ENCODE measurements at regions not wholly inside any gene's neighbourhood (a gene's known extent, or its start where the extent isn't known, plus 50 kb on each side); places are given as distances from the start of the nearest gene placed in this dataset.

- TF ChIP-seq CTCF (IDR thresholded peaks at IDR 0.05) (no peak), EP300 (IDR thresholded peaks at IDR 0.05) (no peak), POLR2A (IDR thresholded peaks at IDR 0.05) (no peak), POLR2AphosphoS5 (IDR thresholded peaks at IDR 0.05) (no peak)
Measured at GRCh38 chr4:23234018-23234417, 541.3 kb downstream of the GBA3 start.
